Aorta (tissue), 5 donors: ENCODE measurements at regions not wholly inside any gene's neighbourhood (a gene's known extent, or its start where the extent isn't known, plus 50 kb on each side); places are given as distances from the start of the nearest gene placed in this dataset.

Source experiments
- ATAC-seq: fragments of 200-7000 bp; cut with Tn5 transposase; one replicate; pipeline ENCODE4 v1.9.1; 2022; ENCODE audit warnings: moderate library complexity; ENCODE audit not compliant: low FRiP score
- DNase-seq, 2 donors: peaks; one replicate each; pipeline ENCODE4 v3.0.0-alpha.2; 2020
- H3K27ac ChIP-seq, 2 donors: one replicate each; pipeline ENCODE4 v1.5.1; 2013; ENCODE audit warnings: low read length in 2 of 2, mild to moderate bottlenecking in 2 of 2, moderate library complexity in 2 of 2, control low read depth in 1 of 2, inconsistent platforms in 1 of 2, low read depth in 1 of 2
- H3K27me3 ChIP-seq, 2 donors: one replicate each; pipeline ENCODE4 v1.6.1; 2013; ENCODE audit warnings: control low read depth in 1 of 2, low read length in 1 of 2, mild to moderate bottlenecking in 1 of 2, moderate library complexity in 1 of 2; ENCODE audit not compliant: insufficient read depth in 2 of 2, control insufficient read depth in 1 of 2
- H3K36me3 ChIP-seq, 2 donors: one replicate each; pipeline ENCODE4 v1.6.1; 2013; ENCODE audit warnings: control low read depth in 1 of 2, low read length in 1 of 2, mild to moderate bottlenecking in 1 of 2; ENCODE audit not compliant: insufficient read depth in 2 of 2, control insufficient read depth in 1 of 2
- H3K4me1 ChIP-seq, 2 donors: one replicate each; pipeline ENCODE4 v1.6.1; 2013; ENCODE audit warnings: low read length in 2 of 2, control low read depth in 1 of 2, mild to moderate bottlenecking in 1 of 2, moderate library complexity in 1 of 2; ENCODE audit not compliant: insufficient read depth in 2 of 2, control insufficient read depth in 1 of 2
- H3K4me3 ChIP-seq, 2 donors: one replicate each; pipeline ENCODE4 v1.5.1; 2013; ENCODE audit warnings: low read length in 2 of 2, control low read depth in 1 of 2, mild to moderate bottlenecking in 1 of 2
- H3K9me3 ChIP-seq: one replicate; pipeline ENCODE4 v1.6.1; 2013; ENCODE audit warnings: mild to moderate bottlenecking, low read length; ENCODE audit not compliant: control insufficient read depth
- WGBS, 2 donors: extraction: QIAGEN DNeasy Blood & Tissue Kit; methylation state at CpG; one replicate each; pipeline ENCODE4 v1.1.7; 2013; 5-methylcytosine and 5-hydroxymethylcytosine counted together
- intact Hi-C, 2 donors: fragments of 100-400 bp; cut with DNase I; formaldehyde crosslinking; loops; one replicate each; pipeline versions ENCODE4 v1.14.2 to v1.15.0; 2022
- donor health status: healthy with polysubstance abuse.
- donor health status: Bipolar disorder and iron deficiency.
- donor health status: DM: no; HTN: no; CAD: no.
- donor health status: DM: no; HTN: no; CAD: no.
- donor health status: DM: yes; HTN: yes; CAD: no.

- no peaks in the 10 kb centered on the region for H3K27me3 ChIP-seq
- H3K4me3 ChIP-seq, result no peak overlapping the region
- intact Hi-C loops, result no loop called here
- H3K4me1 ChIP-seq, result no peaks in the 10 kb centered on the region
- no peaks in the 10 kb centered on the region for H3K36me3 ChIP-seq
- ATAC-seq (no peak), DNase-seq (no peak)
- 48 to 53% methylated on average over 9 of the region's 9 CpGs for WGBS, 2 donors
- no peaks in the 10 kb centered on the region for H3K9me3 ChIP-seq
- no peak overlapping the region for H3K27ac ChIP-seq
Observed at GRCh38 chr4:181301735-181302710, 941.2 kb upstream of the TENM3 start.

- DNase-seq (no peak), ATAC-seq (no peak)
- Histone ChIP-seq H3K36me3 (no peaks in the 10 kb centered on the region), H3K4me1 (no peaks in the 10 kb centered on the region), H3K4me3 (no peak overlapping the region), H3K27ac (no peak overlapping the region), H3K27me3 (no peaks in the 10 kb centered on the region), H3K9me3 (no peaks in the 10 kb centered on the region)
- 12 to 25% methylated on average over 2 of the region's 2 CpGs for WGBS, 2 donors
- intact Hi-C loops, result no loop called here
Observed at GRCh38 chr4:181307824-181308223, 935.4 kb upstream of the TENM3 start.

- WGBS, 2 donors, result 22 to 23% methylated on average over 7 of the region's 7 CpGs
- H3K27me3 ChIP-seq, result no peaks in the 10 kb centered on the region
- no peaks in the 10 kb centered on the region for H3K36me3 ChIP-seq
- no peak for DNase-seq
- ATAC-seq, result no peak
- H3K4me1 ChIP-seq, result no peaks in the 10 kb centered on the region
- no peak overlapping the region for H3K4me3 ChIP-seq
- H3K9me3 ChIP-seq, result no peaks in the 10 kb centered on the region
- H3K27ac ChIP-seq, result no peak overlapping the region
- intact Hi-C loops, result no loop called here
Observed at GRCh38 chr4:181308476-181309312, 934.5 kb upstream of the TENM3 start.

GRCh38 chr4:181312066-181312465 is 931.1 kb upstream of the TENM3 start:
- Histone ChIP-seq H3K27me3 (no peaks in the 10 kb centered on the region), H3K36me3 (no peaks in the 10 kb centered on the region), H3K9me3 (no peaks in the 10 kb centered on the region), H3K4me1 (no peaks in the 10 kb centered on the region), H3K4me3 (no peak overlapping the region), H3K27ac (no peak overlapping the region)
- intact Hi-C loops, result no loop called here
- ATAC-seq (no peak), DNase-seq (no peak)
- WGBS, 2 donors, result 34 to 36% methylated on average over 4 of the region's 4 CpGs

- no peak for DNase-seq
- Histone ChIP-seq H3K4me3 (no peak overlapping the region), H3K27me3 (peaks cover 0 to 1% of the 10 kb centered on the region in 2 donors), H3K9me3 (no peaks in the 10 kb centered on the region), H3K27ac (no peak overlapping the region), H3K4me1 (no peaks in the 10 kb centered on the region), H3K36me3 (no peaks in the 10 kb centered on the region)
- 48% methylated on average over 5 of the region's 5 CpGs for WGBS, 2 donors
- intact Hi-C loops, result no loop called here
- ATAC-seq, result no peak
Observed at GRCh38 chr4:181319629-181320028, 923.6 kb upstream of the TENM3 start.

- no peak for DNase-seq
Observed at GRCh38 chr4:181323061-181323460, 920.1 kb upstream of the TENM3 start.

GRCh38 chr4:181330654-181331201 is 912.5 kb upstream of the TENM3 start:
- intact Hi-C loops, result no loop called here
- no peak for DNase-seq
- no peak overlapping the region for H3K4me3 ChIP-seq
- H3K27me3 ChIP-seq, result no peaks in the 10 kb centered on the region
- ATAC-seq, result no peak
- H3K4me1 ChIP-seq, result no peaks in the 10 kb centered on the region
- H3K36me3 ChIP-seq, result no peaks in the 10 kb centered on the region
- no peaks in the 10 kb centered on the region for H3K9me3 ChIP-seq
- H3K27ac ChIP-seq, result no peak overlapping the region
- 34 to 45% methylated on average over 4 of the region's 4 CpGs for WGBS, 2 donors

More at GRCh38 chr4:181323061-181323460, 920.1 kb upstream of the TENM3 start:
- H3K36me3 ChIP-seq, result no peaks in the 10 kb centered on the region
- no peaks in the 10 kb centered on the region for H3K9me3 ChIP-seq
- 50 to 65% methylated on average over 2 of the region's 2 CpGs for WGBS, 2 donors
- no peak for ATAC-seq
- intact Hi-C loops, result no loop called here
- H3K4me1 ChIP-seq, result no peaks in the 10 kb centered on the region
- peaks cover 0 to 1% of the 10 kb centered on the region in 2 donors for H3K27me3 ChIP-seq
- H3K4me3 ChIP-seq, result no peak overlapping the region
- no peak overlapping the region for H3K27ac ChIP-seq

- Histone ChIP-seq H3K4me3 (no peak overlapping the region), H3K36me3 (no peaks in the 10 kb centered on the region), H3K9me3 (no peaks in the 10 kb centered on the region), H3K27ac (no peak overlapping the region), H3K4me1 (no peaks in the 10 kb centered on the region), H3K27me3 (no peaks in the 10 kb centered on the region)
- intact Hi-C loops, result no loop called here
- no peak for ATAC-seq
- 33 to 45% methylated on average over 1 of the region's 1 CpG for WGBS, 2 donors
- DNase-seq, result no peak
Observed at GRCh38 chr4:181331214-181331613, 912.0 kb upstream of the TENM3 start.
